Spleen (tissue), 7 donors: ENCODE measurements at regions not wholly inside any gene's neighbourhood (a gene's known extent, or its start where the extent isn't known, plus 50 kb on each side); places are given as distances from the start of the nearest gene placed in this dataset.

ENCODE experiments used
- POLR2A ChIP-seq, 3 donors: fragments of 450-650 bp; IDR thresholded peaks; one replicate each; pipeline ENCODE4 v1.5.1; 2017; ENCODE audit warnings: antibody characterized with exemption in 3 of 3, mild to moderate bottlenecking in 1 of 3
- POLR2AphosphoS5 ChIP-seq, 3 donors: sonication (generic); formaldehyde crosslinking; IDR thresholded peaks; one replicate each; pipeline ENCODE4 v1.5.1; 2017; ENCODE audit warnings: antibody characterized with exemption in 3 of 3
- TF ChIP-seq, protein P1 (sequence below), 11 experiments: fragments of 200-600 bp in 7 of 11; fragments of 450-650 bp in 4 of 11; sonication (generic) in 4 of 11; IDR thresholded peaks in 8 of 11; conservative IDR thresholded peaks in 3 of 11; 1 replicate in 7 of 11; 2 replicates in 4 of 11; pipeline versions ENCODE4 v1.4.0 to v1.8.0; 2016 to 2021; ENCODE audit warnings: antibody characterized with exemption in 11 of 11, inconsistent platforms in 4 of 11, mild to moderate bottlenecking in 1 of 11
- donor health status: DM: no; HTN: no; CAD: no; lungs with moderate emphysema.
- donor health status: DM: no; HTN: no; CAD: no.
- donor health status: DM: no; HTN: no; CAD: no.

GRCh38 chr11:88420165-88420791, 82.7 kb upstream of the CTSC start:
- TF ChIP-seq, protein P1, sequence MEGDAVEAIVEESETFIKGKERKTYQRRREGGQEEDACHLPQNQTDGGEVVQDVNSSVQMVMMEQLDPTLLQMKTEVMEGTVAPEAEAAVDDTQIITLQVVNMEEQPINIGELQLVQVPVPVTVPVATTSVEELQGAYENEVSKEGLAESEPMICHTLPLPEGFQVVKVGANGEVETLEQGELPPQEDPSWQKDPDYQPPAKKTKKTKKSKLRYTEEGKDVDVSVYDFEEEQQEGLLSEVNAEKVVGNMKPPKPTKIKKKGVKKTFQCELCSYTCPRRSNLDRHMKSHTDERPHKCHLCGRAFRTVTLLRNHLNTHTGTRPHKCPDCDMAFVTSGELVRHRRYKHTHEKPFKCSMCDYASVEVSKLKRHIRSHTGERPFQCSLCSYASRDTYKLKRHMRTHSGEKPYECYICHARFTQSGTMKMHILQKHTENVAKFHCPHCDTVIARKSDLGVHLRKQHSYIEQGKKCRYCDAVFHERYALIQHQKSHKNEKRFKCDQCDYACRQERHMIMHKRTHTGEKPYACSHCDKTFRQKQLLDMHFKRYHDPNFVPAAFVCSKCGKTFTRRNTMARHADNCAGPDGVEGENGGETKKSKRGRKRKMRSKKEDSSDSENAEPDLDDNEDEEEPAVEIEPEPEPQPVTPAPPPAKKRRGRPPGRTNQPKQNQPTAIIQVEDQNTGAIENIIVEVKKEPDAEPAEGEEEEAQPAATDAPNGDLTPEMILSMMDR (IDR thresholded peaks at IDR 0.05 in 8 of 11, conservative IDR thresholded peaks at IDR 0.05 in 3 of 11): no peak
- no peak for TF ChIP-seq POLR2A (IDR thresholded peaks at IDR 0.05)
- TF ChIP-seq POLR2AphosphoS5 (IDR thresholded peaks at IDR 0.05): peak in 1 of 3 donors; percentile 29
